ENCODE measurements at regions not wholly inside any gene's neighbourhood (a gene's known extent, or its start where the extent isn't known, plus 50 kb on each side); places are given as distances from the start of the nearest gene placed in this dataset.

GRCh38 chr10:29780096-29780495 lies 145.3 kb upstream of the SVIL start:
- ATAC-seq: no peak
- Histone ChIP-seq H3K9me3 (no peaks in the 10 kb centered on the region), H3K4me3 (no peak overlapping the region), H3K36me3 (no peaks in the 10 kb centered on the region), H3K27me3 (no peaks in the 10 kb centered on the region), H3K27ac (no peak overlapping the region), H3K4me1 (peaks cover 0 to 17% of the 10 kb centered on the region in 2 donors)
- DNase-seq: no peak
- intact Hi-C loops (cut with DNase I): no loop called here
- no peak for TF ChIP-seq CTCF (IDR thresholded peaks at IDR 0.05)

GRCh38 chr10:29776246-29776645 lies 141.5 kb upstream of the SVIL start:
- Histone ChIP-seq H3K9me3 (no peaks in the 10 kb centered on the region), H3K27me3 (no peaks in the 10 kb centered on the region), H3K4me3 (no peak overlapping the region), H3K27ac (no peak overlapping the region), H3K36me3 (no peaks in the 10 kb centered on the region), H3K4me1 (no peaks in the 10 kb centered on the region)
- TF ChIP-seq CTCF (IDR thresholded peaks at IDR 0.05): no peak
- intact Hi-C loops (cut with DNase I): no loop called here
- ATAC-seq: no peak
- no peak for DNase-seq

- intact Hi-C loops (cut with DNase I): no loop called here
Observed at GRCh38 chr10:29774475-29774874, 139.7 kb upstream of the SVIL start.

DNA sequence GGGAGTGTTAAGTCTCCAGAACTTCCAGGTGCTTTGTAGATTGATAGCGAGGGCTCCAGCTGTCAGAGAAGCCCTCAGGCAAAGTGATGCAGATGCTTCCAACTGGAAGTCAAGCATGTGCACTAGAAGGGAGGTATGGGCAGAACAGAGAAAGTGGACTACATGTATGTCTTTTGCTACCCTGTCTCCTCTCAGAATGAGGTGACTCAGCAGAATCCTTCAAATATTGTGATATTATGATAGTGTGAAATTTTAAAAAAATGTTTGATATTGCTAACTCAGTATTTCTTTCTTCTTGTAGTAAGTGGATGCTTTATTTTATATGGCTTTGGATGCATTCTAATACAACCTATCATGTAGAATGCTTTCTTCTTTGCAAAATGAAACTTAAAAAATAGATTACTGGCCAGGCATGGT lies 138.9 kb upstream of the SVIL start:
- intact Hi-C loops (cut with DNase I): no loop called here
- Histone ChIP-seq H3K4me1 (no peaks in the 10 kb centered on the region), H3K27ac (no peak overlapping the region), H3K9me3 (no peaks in the 10 kb centered on the region), H3K4me3 (no peak overlapping the region), H3K27me3 (no peaks in the 10 kb centered on the region), H3K36me3 (no peaks in the 10 kb centered on the region)
- DNase-seq (no peak), ATAC-seq (no peak)
- no peak for TF ChIP-seq CTCF (IDR thresholded peaks at IDR 0.05)

More at GRCh38 chr10:29774475-29774874, 139.7 kb upstream of the SVIL start:
- TF ChIP-seq CTCF (IDR thresholded peaks at IDR 0.05): no peak
- Histone ChIP-seq H3K4me1 (no peaks in the 10 kb centered on the region), H3K36me3 (no peaks in the 10 kb centered on the region), H3K27ac (no peak overlapping the region), H3K4me3 (no peak overlapping the region), H3K27me3 (no peaks in the 10 kb centered on the region), H3K9me3 (no peaks in the 10 kb centered on the region)
- DNase-seq (no peak), ATAC-seq (no peak)

GRCh38 chr10:29772403-29772802 lies 137.6 kb upstream of the SVIL start:
- ATAC-seq: no peak
- H3K9me3 ChIP-seq: no peaks in the 10 kb centered on the region
- DNase-seq: no peak
- H3K27me3 ChIP-seq: no peaks in the 10 kb centered on the region
- intact Hi-C loops (cut with DNase I): no loop called here
- no peak overlapping the region for H3K4me3 ChIP-seq
- H3K4me1 ChIP-seq: no peaks in the 10 kb centered on the region
- no peak for TF ChIP-seq CTCF (IDR thresholded peaks at IDR 0.05)
- no peak overlapping the region for H3K27ac ChIP-seq
- no peaks in the 10 kb centered on the region for H3K36me3 ChIP-seq
